GM10266 (cell line): ENCODE measurements at regions not wholly inside any gene's neighbourhood (a gene's known extent, or its start where the extent isn't known, plus 50 kb on each side); places are given as distances from the start of the nearest gene placed in this dataset.
"Not testable (repeated sequence)": the region's sequence is repeated elsewhere in the genome, so short reads cannot be mapped to it uniquely, and the experiment has no call there.

Experiments
- DNase-seq: peaks from one replicate; pipeline ENCODE4 v3.0.0; 2012; ENCODE audit errors: extremely low spot score
- CTCF ChIP-seq: IDR thresholded peaks from 2 replicates; pipeline ENCODE4 v1.5.1; 2012; ENCODE audit warnings: mild to moderate bottlenecking, low read depth; ENCODE audit not compliant: control insufficient read depth, insufficient read depth; ENCODE audit errors: missing control alignments

DNA sequence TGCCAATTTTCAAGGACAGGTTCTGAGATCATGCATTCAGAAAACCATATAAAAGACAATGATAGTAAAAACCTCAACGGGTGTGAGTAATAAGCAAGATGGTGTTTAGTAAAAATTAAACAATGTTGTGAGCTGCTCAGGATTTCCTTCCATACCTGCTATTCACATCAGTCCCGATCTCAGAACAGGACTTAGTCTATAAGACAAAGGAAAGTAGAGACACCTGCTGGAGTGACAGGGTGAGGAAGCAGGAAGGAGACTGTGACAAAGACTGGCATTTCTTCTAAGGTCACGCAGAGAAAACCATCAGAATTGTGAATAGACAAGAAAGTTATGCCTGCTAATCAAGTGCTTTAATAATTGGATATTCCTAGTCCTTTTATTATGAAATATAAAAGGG is 648.0 kb downstream of the DACH1 start:
- DNase-seq, result peak; percentile 4
- peak; percentile 23 for TF ChIP-seq CTCF

GRCh38 chr13:71217827-71218226 is 649.2 kb downstream of the DACH1 start:
- no peak for TF ChIP-seq CTCF
- no peak for DNase-seq

- DNase-seq, result no peak
- TF ChIP-seq CTCF, result no peak
Measured at GRCh38 chr13:71214821-71215220, 652.2 kb downstream of the DACH1 start.

- TF ChIP-seq CTCF, result no peak
- DNase-seq, result no peak
Measured at GRCh38 chr13:71214357-71214756, 652.6 kb downstream of the DACH1 start.

DNA sequence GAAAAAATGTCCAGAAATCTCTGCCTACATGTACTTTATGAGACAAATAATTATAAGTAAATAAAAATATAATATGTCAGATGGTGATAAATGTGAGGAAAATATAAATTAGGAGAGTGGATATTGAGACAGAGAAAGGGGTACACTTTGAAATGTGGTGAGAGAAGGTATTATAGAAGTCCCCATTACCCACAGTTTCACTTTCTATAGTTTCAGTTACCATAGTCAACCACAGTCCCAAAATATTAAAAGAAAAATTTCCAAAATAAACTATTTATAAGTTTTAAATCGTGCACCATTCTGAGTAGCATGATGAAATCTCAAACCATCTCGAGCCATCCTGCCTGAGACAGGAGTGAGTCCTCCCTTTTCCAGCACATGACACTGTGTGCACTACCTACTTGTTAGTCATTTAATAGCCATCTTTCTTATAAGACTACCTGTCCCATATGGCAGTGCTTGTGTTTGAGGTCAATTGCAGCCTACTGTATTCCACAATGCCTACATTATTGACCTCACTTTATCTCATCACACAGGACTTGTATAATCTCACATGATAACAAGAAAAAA is 653.7 kb downstream of the DACH1 start:
- no peak for DNase-seq
- TF ChIP-seq CTCF, result no peak

DNA sequence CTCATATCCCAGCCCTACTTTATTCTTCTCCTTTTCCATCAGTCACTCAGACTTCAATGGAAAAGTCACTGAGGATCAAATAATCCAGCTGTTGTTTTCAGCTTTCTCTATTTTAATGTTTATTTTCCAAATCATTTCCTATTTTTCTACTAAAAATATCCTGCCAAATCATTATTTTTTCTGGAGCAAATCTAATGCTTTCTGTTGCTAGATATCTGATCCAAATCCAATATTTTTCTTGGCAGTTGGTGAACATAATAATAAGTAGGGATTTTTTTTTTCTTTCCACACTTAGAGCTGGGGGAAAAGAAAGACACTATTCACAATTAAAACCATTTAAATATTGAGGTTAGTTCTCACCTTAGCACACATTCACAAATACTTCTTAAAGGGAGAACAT is 656.1 kb downstream of the DACH1 start:
- no peak for TF ChIP-seq CTCF
- no peak for DNase-seq

- TF ChIP-seq CTCF, result no peak
- no peak for DNase-seq
Measured at GRCh38 chr13:71209217-71209616, 657.8 kb downstream of the DACH1 start.

DNA sequence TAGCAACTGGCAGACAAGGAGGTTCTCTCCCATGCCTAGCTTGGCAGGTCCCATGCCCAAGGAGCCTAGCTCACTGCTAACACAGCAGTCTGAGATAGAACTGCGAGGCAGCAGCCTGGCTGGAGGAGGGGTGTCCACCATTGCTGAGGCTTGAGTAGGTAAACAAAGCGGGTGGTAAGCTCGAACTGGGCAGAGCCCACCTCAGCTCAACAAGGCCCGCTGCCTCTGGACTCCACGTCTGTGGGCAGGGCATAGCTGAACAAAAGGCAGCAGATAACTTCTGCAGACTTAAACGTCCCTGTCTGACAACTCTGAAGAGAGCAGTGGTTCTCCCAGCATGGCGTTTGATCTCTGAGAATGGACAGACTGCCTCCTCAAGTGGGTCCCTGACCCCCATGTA is 682.4 kb downstream of the DACH1 start:
- not testable (repeated sequence) for DNase-seq

GRCh38 chr13:71183352-71183751 is 683.7 kb downstream of the DACH1 start:
- DNase-seq, result not testable (repeated sequence)
